GM23338 (cell line): ENCODE measurements at regions not wholly inside any gene's neighbourhood (a gene's known extent, or its start where the extent isn't known, plus 50 kb on each side); places are given as distances from the start of the nearest gene placed in this dataset.
"Not testable (repeated sequence)": the region's sequence is repeated elsewhere in the genome, so short reads cannot be mapped to it uniquely, and the experiment has no call there.

Experiments used
- ATAC-seq: fragments of 200-7000 bp; cut with Tn5 transposase; 3 replicates; pipeline ENCODE4 v1.9.1; 2020
- DNase-seq: peaks from one replicate; pipeline ENCODE4 v3.0.0-alpha.2; 2015; ENCODE audit warnings: low spot score
- H2AFZ ChIP-seq: fragments of 200-600 bp; sonication (generic); 2 replicates; pipeline ENCODE4 v1.8.0; 2016; ENCODE audit warnings: antibody characterized with exemption, mild to moderate bottlenecking, moderate library complexity
- H3F3A ChIP-seq: fragments of 200-600 bp; sonication (generic); replicated peaks from 2 replicates; pipeline ENCODE4 v1.8.0; 2017; ENCODE audit warnings: antibody characterized with exemption, mixed run types, low read depth
- H3K27ac ChIP-seq: fragments of 200-600 bp; sonication (generic); 2 replicates; pipeline ENCODE4 v1.6.1; 2016; ENCODE audit warnings: low read depth
- H3K27me3 ChIP-seq: fragments of 200-600 bp; sonication (generic); 2 replicates; pipeline ENCODE4 v1.8.0; 2016; ENCODE audit warnings: mild to moderate bottlenecking, mixed run types, moderate library complexity; ENCODE audit not compliant: insufficient read depth
- H3K36me3 ChIP-seq: fragments of 200-600 bp; sonication (generic); 2 replicates; pipeline ENCODE4 v1.8.0; 2016; ENCODE audit warnings: mild to moderate bottlenecking; ENCODE audit not compliant: insufficient read depth
- H3K4me1 ChIP-seq: fragments of 200-600 bp; sonication (generic); 2 replicates; pipeline ENCODE4 v1.8.0; 2016; ENCODE audit warnings: mild to moderate bottlenecking, moderate library complexity; ENCODE audit not compliant: insufficient read depth
- H3K4me2 ChIP-seq: fragments of 200-600 bp; sonication (generic); 2 replicates; pipeline ENCODE4 v1.7.1; 2017; ENCODE audit warnings: mixed run types
- H3K4me3 ChIP-seq: fragments of 200-600 bp; sonication (generic); 2 replicates; pipeline ENCODE4 v1.6.1; 2016; ENCODE audit warnings: mixed run types
- H3K79me2 ChIP-seq: fragments of 200-600 bp; sonication (generic); replicated peaks from 2 replicates; pipeline ENCODE4 v1.8.0; 2017; ENCODE audit warnings: mild to moderate bottlenecking; ENCODE audit not compliant: insufficient read depth
- H3K9me2 ChIP-seq: fragments of 200-600 bp; sonication (generic); 2 replicates; pipeline ENCODE4 v1.8.0; 2017; ENCODE audit not compliant: insufficient read depth
- H4K20me1 ChIP-seq: fragments of 200-600 bp; sonication (generic); replicated peaks from 2 replicates; pipeline ENCODE4 v1.8.0; 2017; ENCODE audit warnings: mild to moderate bottlenecking; ENCODE audit not compliant: insufficient read depth
- H3K27ac Mint-ChIP-seq: 2 replicates; pipeline ENCODE4 v1.8.0; 2020; ENCODE audit warnings: inconsistent platforms, mild to moderate bottlenecking, moderate library complexity, mixed read lengths
- H3K27me3 Mint-ChIP-seq: 3 replicates; pipeline ENCODE4 v1.8.0; 2022; ENCODE audit warnings: low read depth, mild to moderate bottlenecking, moderate library complexity, mixed read lengths, inconsistent platforms; ENCODE audit not compliant: insufficient read depth, poor library complexity
- H3K36me3 Mint-ChIP-seq: 3 replicates; pipeline ENCODE4 v1.8.0; 2021; ENCODE audit warnings: low read depth, mild to moderate bottlenecking, inconsistent platforms, moderate library complexity, mixed read lengths
- H3K4me1 Mint-ChIP-seq: 3 replicates; pipeline ENCODE4 v1.8.0; 2020; ENCODE audit warnings: mild to moderate bottlenecking, inconsistent platforms, mixed read lengths
- H3K4me3 Mint-ChIP-seq: 3 replicates; pipeline ENCODE4 v1.8.0; 2021; ENCODE audit warnings: moderate library complexity, mild to moderate bottlenecking, inconsistent platforms, mixed read lengths
- H3K9me3 Mint-ChIP-seq: 3 replicates; pipeline ENCODE4 v1.8.0; 2020; ENCODE audit warnings: moderate library complexity, mild to moderate bottlenecking, inconsistent platforms, mixed read lengths
- CREB1 ChIP-seq: fragments of 250-450 bp; sonication (Bioruptor Pico); IDR thresholded peaks from 2 replicates; pipeline ENCODE4 v1.5.0; 2020; ENCODE audit warnings: low read depth, mild to moderate bottlenecking, moderate library complexity
- CTCF ChIP-seq, 2 experiments: fragments of 200-600 bp in 1 of 2; sonication (generic) in 1 of 2; conservative IDR thresholded peaks; 2 replicates each; pipeline versions ENCODE4 v1.5.1 to v1.6.1; 2016 to 2017; ENCODE audit warnings: antibody characterized with exemption in 2 of 2, low read depth in 2 of 2, mild to moderate bottlenecking in 2 of 2, moderate library complexity in 1 of 2
- ETS1 ChIP-seq: IDR thresholded peaks from 2 replicates; pipeline ENCODE4 v1.6.1; 2016; ENCODE audit warnings: antibody characterized with exemption
- JUNB ChIP-seq: IDR thresholded peaks from one replicate; pipeline ENCODE4 v1.6.1; 2016; ENCODE audit warnings: antibody characterized with exemption; ENCODE audit not compliant: unreplicated experiment
- POLR2AphosphoS5 ChIP-seq: IDR thresholded peaks from 2 replicates; pipeline ENCODE4 v1.6.1; 2016; ENCODE audit warnings: antibody characterized with exemption, low read depth
- REST ChIP-seq: IDR thresholded peaks from one replicate; pipeline ENCODE4 v1.6.1; 2018; ENCODE audit warnings: antibody characterized with exemption; ENCODE audit not compliant: unreplicated experiment
- STAT1 ChIP-seq: IDR thresholded peaks from one replicate; pipeline ENCODE4 v1.6.1; 2016; ENCODE audit warnings: antibody characterized with exemption; ENCODE audit not compliant: unreplicated experiment

- not testable (repeated sequence) for H3K27ac Mint-ChIP-seq, H3K27me3 Mint-ChIP-seq, DNase-seq, H3K9me3 Mint-ChIP-seq, H3K27me3 ChIP-seq, H3K9me2 ChIP-seq, H3K4me1 Mint-ChIP-seq, H4K20me1 ChIP-seq, H3K36me3 ChIP-seq, H3K4me3 ChIP-seq, H3K79me2 ChIP-seq, H3K4me1 ChIP-seq, H3F3A ChIP-seq, ATAC-seq, H3K36me3 Mint-ChIP-seq, H3K4me2 ChIP-seq, H2AFZ ChIP-seq, H3K4me3 Mint-ChIP-seq, H3K27ac ChIP-seq
Measured at GRCh38 chr3:112755046-112755445, 91.6 kb downstream of the CD200R1L start.

- Mint-ChIP-seq H3K36me3 (no peaks in the 10 kb centered on the region), H3K9me3 (peaks cover 3% of the 10 kb centered on the region; the same call in 1 of the 3 replicates), H3K4me3 (no peak overlapping the region), H3K27me3 (peaks cover 2% of the 10 kb centered on the region), H3K27ac (no peak overlapping the region), H3K4me1 (peaks cover 7% of the 10 kb centered on the region; the same call in 2 of the 3 replicates)
- no peak overlapping the region for H3K27ac ChIP-seq
- H3K36me3 ChIP-seq, result no peaks in the 10 kb centered on the region
- H2AFZ ChIP-seq, result no peak overlapping the region
- no peaks in the 10 kb centered on the region for H3F3A ChIP-seq
- no peaks in the 10 kb centered on the region for H3K27me3 ChIP-seq
- no peaks in the 10 kb centered on the region for H4K20me1 ChIP-seq
- DNase-seq (no peak), ATAC-seq (no peak; the same call in 2 of the 3 replicates)
- H3K4me2 ChIP-seq, result no peak overlapping the region
- no peaks in the 10 kb centered on the region for H3K79me2 ChIP-seq
- no peaks in the 10 kb centered on the region for H3K4me1 ChIP-seq
- H3K4me3 ChIP-seq, result no peak overlapping the region
- no peak for TF ChIP-seq REST
- TF ChIP-seq STAT1, result no peak
- no peak for TF ChIP-seq POLR2AphosphoS5
- TF ChIP-seq CREB1 (CRISPR knock-in tag), result no peak
- TF ChIP-seq JUNB, result no peak
- no peak for TF ChIP-seq ETS1
- no peak for TF ChIP-seq CTCF (conservative IDR thresholded peaks at IDR 0.05; ENCODE audit: low read depth in 2 of 2)
- H3K9me2 ChIP-seq, result no peaks in the 10 kb centered on the region
Measured at GRCh38 chr3:112751564-112752512, 94.8 kb downstream of the CD200R1L start.
